ENCODE measurements at regions not wholly inside any gene's neighbourhood (a gene's known extent, or its start where the extent isn't known, plus 50 kb on each side); places are given as distances from the start of the nearest gene placed in this dataset.

GRCh38 chr4:124566030-124566429 is 146.5 kb downstream of the ANKRD50 start:
- H3K27ac Mint-ChIP-seq = no peak overlapping the region
- H3K27me3 ChIP-seq (replicated peaks in 1 of 4; ENCODE audit: control extremely low read depth in 1 of 4, control insufficient read depth in 3 of 4, insufficient read depth in 4 of 4, low read length in 3 of 4) = no peaks in the 10 kb centered on the region
- no CpG with 5 or more reads among the region's 2 CpGs for WGBS (ENCODE audit: insufficient coverage)
- CTCF ChIA-PET = no interaction called here
- H3K4me3 Mint-ChIP-seq = no peak overlapping the region
- no peak overlapping the region for H3K9ac ChIP-seq (ENCODE audit: low read length)
- H4K20me1 ChIP-seq (ENCODE audit: control insufficient read depth, insufficient read depth, low read length, poor library complexity, severe bottlenecking) = no peaks in the 10 kb centered on the region
- no peaks in the 10 kb centered on the region for H3K4me1 Mint-ChIP-seq
- no peaks in the 10 kb centered on the region for H3K4me1 ChIP-seq (ENCODE audit: control insufficient read depth in 2 of 2, insufficient read depth in 2 of 2, low read length in 2 of 2)
- no peaks in the 10 kb centered on the region for H3K9me3 ChIP-seq (ENCODE audit: control extremely low read depth in 1 of 3, control insufficient read depth in 2 of 3, insufficient read depth in 1 of 3, low read length in 2 of 3)
- no peak overlapping the region for H3K4me3 ChIP-seq (ENCODE audit: control extremely low read depth in 1 of 5, extremely low read depth in 1 of 5, insufficient read depth in 1 of 5, low read depth in 2 of 5, low read length in 4 of 5)
- no peak overlapping the region for H3K27ac ChIP-seq (ENCODE audit: low read length in 2 of 2)
- no peaks in the 10 kb centered on the region for H3K36me3 ChIP-seq (replicated peaks in 1 of 2; ENCODE audit: control extremely low read depth in 1 of 2, control insufficient read depth in 1 of 2, extremely low read depth in 1 of 2, insufficient read depth in 2 of 2, low read length in 1 of 2)
- no peak for ATAC-seq (ENCODE audit: low read depth)
- no peak for TF ChIP-seq CTCF (IDR thresholded peaks at IDR 0.05)
- TF ChIP-seq EZH2 (IDR thresholded peaks at IDR 0.05; ENCODE audit: borderline replicate concordance, insufficient read depth, low read depth, low read length, poor library complexity, severe bottlenecking) = no peak
- H3K27me3 Mint-ChIP-seq = no peaks in the 10 kb centered on the region
- no peak overlapping the region for H3K4me2 ChIP-seq (replicated peaks; ENCODE audit: low read depth, low read length, poor library complexity, severe bottlenecking)
- H3K9me3 Mint-ChIP-seq (ENCODE audit: insufficient read depth) = peaks cover 10% of the 10 kb centered on the region
- POLR2A ChIA-PET = no interaction called here
- no peak overlapping the region for H2AFZ ChIP-seq (ENCODE audit: insufficient read depth, low read depth, low read length, poor library complexity, severe bottlenecking)
- intact Hi-C loops (cut with micrococcal nuclease) = no loop called here
- no peak for DNase-seq
- no peaks in the 10 kb centered on the region for H3K79me2 ChIP-seq (ENCODE audit: control insufficient read depth, insufficient read depth, low read length)

- TF ChIP-seq CTCF (IDR thresholded peaks at IDR 0.05) (no peak), EZH2 (IDR thresholded peaks at IDR 0.05; ENCODE audit: borderline replicate concordance, insufficient read depth, low read depth, low read length, poor library complexity, severe bottlenecking) (no peak)
- ChIA-PET CTCF (no interaction called here), POLR2A (no interaction called here)
- WGBS (ENCODE audit: insufficient coverage) = 88% methylated on average over 2 of the region's 4 CpGs
- Mint-ChIP-seq H3K9me3 (ENCODE audit: insufficient read depth) (peaks cover 4% of the 10 kb centered on the region), H3K4me3 (no peak overlapping the region), H3K4me1 (no peaks in the 10 kb centered on the region), H3K27ac (no peak overlapping the region), H3K27me3 (no peaks in the 10 kb centered on the region)
- H3K4me2 ChIP-seq (replicated peaks; ENCODE audit: low read depth, low read length, poor library complexity, severe bottlenecking) = no peak overlapping the region
- H3K4me3 ChIP-seq (ENCODE audit: control extremely low read depth in 1 of 5, extremely low read depth in 1 of 5, insufficient read depth in 1 of 5, low read depth in 2 of 5, low read length in 4 of 5) = no peak overlapping the region
- no peaks in the 10 kb centered on the region for H3K27me3 ChIP-seq (replicated peaks in 1 of 4; ENCODE audit: control extremely low read depth in 1 of 4, control insufficient read depth in 3 of 4, insufficient read depth in 4 of 4, low read length in 3 of 4)
- ATAC-seq (ENCODE audit: low read depth) (no peak), DNase-seq (no peak)
- no peak overlapping the region for H3K9ac ChIP-seq (ENCODE audit: low read length)
- H3K79me2 ChIP-seq (ENCODE audit: control insufficient read depth, insufficient read depth, low read length) = no peaks in the 10 kb centered on the region
- intact Hi-C loops (cut with micrococcal nuclease) = no loop called here
- no peaks in the 10 kb centered on the region for H4K20me1 ChIP-seq (ENCODE audit: control insufficient read depth, insufficient read depth, low read length, poor library complexity, severe bottlenecking)
- no peaks in the 10 kb centered on the region for H3K36me3 ChIP-seq (replicated peaks in 1 of 2; ENCODE audit: control extremely low read depth in 1 of 2, control insufficient read depth in 1 of 2, extremely low read depth in 1 of 2, insufficient read depth in 2 of 2, low read length in 1 of 2)
- no peaks in the 10 kb centered on the region for H3K4me1 ChIP-seq (ENCODE audit: control insufficient read depth in 2 of 2, insufficient read depth in 2 of 2, low read length in 2 of 2)
- no peak overlapping the region for H2AFZ ChIP-seq (ENCODE audit: insufficient read depth, low read depth, low read length, poor library complexity, severe bottlenecking)
- H3K27ac ChIP-seq (ENCODE audit: low read length in 2 of 2) = no peak overlapping the region
- no peaks in the 10 kb centered on the region for H3K9me3 ChIP-seq (ENCODE audit: control extremely low read depth in 1 of 3, control insufficient read depth in 2 of 3, insufficient read depth in 1 of 3, low read length in 2 of 3)
These were observed 139.5 kb downstream of the ANKRD50 start for GRCh38 chr4:124573056-124573455.

Measured in B cell (primary cell).